DND-41 (cell line): ENCODE measurements at regions not wholly inside any gene's neighbourhood (a gene's known extent, or its start where the extent isn't known, plus 50 kb on each side); places are given as distances from the start of the nearest gene placed in this dataset.

Experiments
- CTCF ChIP-seq: IDR thresholded peaks from 2 replicates; pipeline ENCODE4 v1.5.1; 2012; ENCODE audit warnings: borderline replicate concordance, low read length, moderate library complexity, mild to moderate bottlenecking; ENCODE audit not compliant: poor library complexity, severe bottlenecking; ENCODE audit errors: extremely low read depth
- EZH2 ChIP-seq: IDR thresholded peaks from 3 replicates; pipeline ENCODE4 v1.6.1; 2012; ENCODE audit warnings: borderline replicate concordance, low read depth, mild to moderate bottlenecking, moderate library complexity, low read length, inconsistent platforms; ENCODE audit not compliant: severe bottlenecking

- no peak for TF ChIP-seq CTCF
- no peak for TF ChIP-seq EZH2
These were observed 629.3 kb downstream of the NR2F1-AS1 start for GRCh38 chr5:92951746-92952145.
